Parathyroid adenoma (tissue), 2 donors: ENCODE measurements at regions not wholly inside any gene's neighbourhood (a gene's known extent, or its start where the extent isn't known, plus 50 kb on each side); places are given as distances from the start of the nearest gene placed in this dataset.

Experiments used
- H2AFZ ChIP-seq: fragments of 300-600 bp; sonication (generic); one replicate; pipeline ENCODE4 v1.7.0; 2017; ENCODE audit warnings: antibody characterized with exemption, mild to moderate bottlenecking
- H3K27ac ChIP-seq: fragments of 300-600 bp; sonication (generic); one replicate; pipeline ENCODE4 v1.7.0; 2017
- H3K27me3 ChIP-seq: fragments of 300-600 bp; sonication (generic); one replicate; pipeline ENCODE4 v1.7.0; 2017; ENCODE audit warnings: low read length; ENCODE audit not compliant: control insufficient read depth, insufficient read depth
- H3K36me3 ChIP-seq: fragments of 300-600 bp; sonication (generic); one replicate; pipeline ENCODE4 v1.7.0; 2017; ENCODE audit warnings: low read length; ENCODE audit not compliant: control insufficient read depth, insufficient read depth
- H3K4me1 ChIP-seq: fragments of 300-600 bp; sonication (generic); one replicate; pipeline ENCODE4 v1.7.0; 2017; ENCODE audit warnings: control low read depth
- H3K4me2 ChIP-seq: fragments of 300-600 bp; sonication (generic); one replicate; pipeline ENCODE4 v1.7.0; 2017; ENCODE audit warnings: low read length
- H3K4me3 ChIP-seq: fragments of 300-600 bp; sonication (generic); one replicate; pipeline ENCODE4 v1.7.0; 2017; ENCODE audit warnings: low read depth, low read length
- H3K79me2 ChIP-seq: fragments of 300-600 bp; sonication (generic); one replicate; pipeline ENCODE4 v1.7.0; 2017; ENCODE audit warnings: control low read depth
- H3K9ac ChIP-seq: fragments of 300-600 bp; sonication (generic); one replicate; pipeline ENCODE4 v1.7.0; 2017; ENCODE audit warnings: mild to moderate bottlenecking
- H3K9me3 ChIP-seq: fragments of 300-600 bp; sonication (generic); one replicate; pipeline ENCODE4 v1.7.0; 2017; ENCODE audit warnings: low read length; ENCODE audit not compliant: control insufficient read depth
- TF ChIP-seq, protein P1 (sequence below): fragments of 300-600 bp; sonication (generic); IDR thresholded peaks from one replicate; pipeline ENCODE4 v1.7.0; 2017; ENCODE audit warnings: antibody characterized with exemption, mild to moderate bottlenecking
- donor health status: primary hyperparathyroidism.

DNA sequence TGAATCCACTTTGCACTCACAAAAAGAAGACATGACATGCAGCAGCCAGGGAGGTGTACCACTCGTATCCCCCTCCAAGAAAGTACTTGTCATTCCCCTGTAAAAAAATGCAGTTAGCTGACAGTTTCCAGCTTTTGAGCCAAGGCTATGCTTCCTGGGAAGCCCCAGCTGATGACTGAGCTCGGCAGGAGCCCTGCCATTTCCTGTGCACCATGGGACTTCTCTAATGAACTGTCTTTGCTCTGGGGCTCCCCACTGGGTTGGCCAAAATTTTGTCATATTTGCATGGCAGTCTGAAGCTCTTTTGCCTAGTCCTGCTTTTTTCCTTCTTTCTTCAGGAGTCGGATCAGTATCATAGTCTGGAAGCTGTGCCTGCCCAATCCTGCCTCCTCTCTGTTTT, 104.5 kb upstream of the MAOA start:
- no peaks in the 10 kb centered on the region for H3K79me2 ChIP-seq

DNA sequence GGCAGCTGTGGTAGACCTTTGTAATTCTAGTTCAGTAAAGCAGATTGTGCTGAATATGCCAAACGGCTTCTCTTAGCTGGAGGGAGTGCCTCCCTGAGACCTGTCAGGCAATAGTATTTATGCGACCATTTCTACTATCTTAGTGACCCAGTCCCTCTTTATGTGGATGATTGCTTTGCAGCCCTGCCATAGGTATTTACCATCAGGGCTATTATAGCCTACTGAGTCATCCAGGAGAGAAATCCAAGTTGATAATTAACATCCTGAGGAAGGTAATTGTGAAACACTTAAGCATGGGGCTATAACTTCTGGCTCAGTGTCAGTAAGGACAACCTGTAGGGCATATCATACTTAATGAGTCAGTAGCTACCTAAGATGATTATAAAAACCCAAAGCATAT, 103.9 kb upstream of the MAOA start:
- Histone ChIP-seq H3K4me3 (no peak overlapping the region), H3K9me3 (no peaks in the 10 kb centered on the region), H3K9ac (no peak overlapping the region), H2AFZ (no peak overlapping the region), H3K4me2 (no peak overlapping the region), H3K36me3 (no peaks in the 10 kb centered on the region), H3K27me3 (no peaks in the 10 kb centered on the region), H3K4me1 (no peaks in the 10 kb centered on the region), H3K79me2 (no peaks in the 10 kb centered on the region), H3K27ac (no peak overlapping the region)
- TF ChIP-seq, protein P1, sequence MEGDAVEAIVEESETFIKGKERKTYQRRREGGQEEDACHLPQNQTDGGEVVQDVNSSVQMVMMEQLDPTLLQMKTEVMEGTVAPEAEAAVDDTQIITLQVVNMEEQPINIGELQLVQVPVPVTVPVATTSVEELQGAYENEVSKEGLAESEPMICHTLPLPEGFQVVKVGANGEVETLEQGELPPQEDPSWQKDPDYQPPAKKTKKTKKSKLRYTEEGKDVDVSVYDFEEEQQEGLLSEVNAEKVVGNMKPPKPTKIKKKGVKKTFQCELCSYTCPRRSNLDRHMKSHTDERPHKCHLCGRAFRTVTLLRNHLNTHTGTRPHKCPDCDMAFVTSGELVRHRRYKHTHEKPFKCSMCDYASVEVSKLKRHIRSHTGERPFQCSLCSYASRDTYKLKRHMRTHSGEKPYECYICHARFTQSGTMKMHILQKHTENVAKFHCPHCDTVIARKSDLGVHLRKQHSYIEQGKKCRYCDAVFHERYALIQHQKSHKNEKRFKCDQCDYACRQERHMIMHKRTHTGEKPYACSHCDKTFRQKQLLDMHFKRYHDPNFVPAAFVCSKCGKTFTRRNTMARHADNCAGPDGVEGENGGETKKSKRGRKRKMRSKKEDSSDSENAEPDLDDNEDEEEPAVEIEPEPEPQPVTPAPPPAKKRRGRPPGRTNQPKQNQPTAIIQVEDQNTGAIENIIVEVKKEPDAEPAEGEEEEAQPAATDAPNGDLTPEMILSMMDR, result no peak

More for the DNA sequence above, 104.5 kb upstream of the MAOA start:
- Histone ChIP-seq H3K27ac (no peak overlapping the region), H2AFZ (no peak overlapping the region), H3K9me3 (no peaks in the 10 kb centered on the region), H3K36me3 (no peaks in the 10 kb centered on the region), H3K4me2 (no peak overlapping the region), H3K9ac (no peak overlapping the region), H3K27me3 (no peaks in the 10 kb centered on the region), H3K4me3 (no peak overlapping the region), H3K4me1 (no peaks in the 10 kb centered on the region)
- TF ChIP-seq, protein P1, result no peak

DNA sequence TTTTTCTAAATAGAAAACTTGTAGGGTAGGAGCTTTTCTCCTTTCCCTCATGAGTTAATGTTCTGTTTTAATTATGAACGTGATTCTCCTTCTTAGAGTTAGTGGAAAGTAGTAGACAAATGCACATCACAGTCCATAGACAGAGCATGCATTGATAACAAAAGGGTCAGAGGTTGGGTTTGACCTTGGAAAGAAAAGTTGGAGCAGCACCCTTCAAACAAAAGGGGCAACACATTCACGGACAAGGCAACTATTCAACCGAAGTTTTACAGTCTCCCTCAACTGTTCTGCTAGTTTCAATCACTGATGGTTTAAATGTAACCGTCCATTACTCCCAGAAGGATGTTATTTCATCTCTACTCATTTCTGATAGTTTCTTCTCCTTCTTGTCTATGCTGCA, 103.4 kb upstream of the MAOA start:
- no peaks in the 10 kb centered on the region for H3K4me1 ChIP-seq
- H2AFZ ChIP-seq, result no peak overlapping the region
- no peak overlapping the region for H3K4me3 ChIP-seq
- no peaks in the 10 kb centered on the region for H3K9me3 ChIP-seq
- no peak overlapping the region for H3K27ac ChIP-seq
- H3K79me2 ChIP-seq, result no peaks in the 10 kb centered on the region
- H3K9ac ChIP-seq, result no peak overlapping the region
- H3K36me3 ChIP-seq, result no peaks in the 10 kb centered on the region
- TF ChIP-seq, protein P1, result no peak
- no peaks in the 10 kb centered on the region for H3K27me3 ChIP-seq
- H3K4me2 ChIP-seq, result no peak overlapping the region

DNA sequence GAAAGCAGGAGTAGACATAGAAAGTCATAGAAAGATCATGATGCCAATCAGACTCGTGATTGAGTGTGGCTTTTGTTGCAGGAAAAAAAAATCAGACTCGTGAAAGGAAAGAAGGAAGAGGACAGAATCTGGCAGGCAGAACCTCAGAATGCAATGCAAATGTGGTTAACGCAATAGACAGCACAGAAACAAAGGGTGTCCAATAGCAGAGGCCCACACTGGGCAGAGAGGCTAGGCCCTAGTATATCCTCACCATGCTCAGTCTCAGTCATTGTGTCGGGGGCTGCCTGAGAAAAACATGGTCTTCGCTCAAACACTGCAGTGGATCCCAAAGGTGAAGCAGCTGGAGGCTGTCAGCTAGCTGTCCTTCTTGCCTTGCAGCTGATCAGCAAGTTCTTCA, 102.8 kb upstream of the MAOA start:
- Histone ChIP-seq H3K36me3 (no peaks in the 10 kb centered on the region), H3K9ac (no peak overlapping the region), H3K9me3 (no peaks in the 10 kb centered on the region), H3K4me3 (no peak overlapping the region), H3K4me1 (no peaks in the 10 kb centered on the region), H3K4me2 (no peak overlapping the region), H3K79me2 (no peaks in the 10 kb centered on the region), H3K27me3 (no peaks in the 10 kb centered on the region), H3K27ac (no peak overlapping the region), H2AFZ (no peak overlapping the region)
- TF ChIP-seq, protein P1, result no peak

DNA sequence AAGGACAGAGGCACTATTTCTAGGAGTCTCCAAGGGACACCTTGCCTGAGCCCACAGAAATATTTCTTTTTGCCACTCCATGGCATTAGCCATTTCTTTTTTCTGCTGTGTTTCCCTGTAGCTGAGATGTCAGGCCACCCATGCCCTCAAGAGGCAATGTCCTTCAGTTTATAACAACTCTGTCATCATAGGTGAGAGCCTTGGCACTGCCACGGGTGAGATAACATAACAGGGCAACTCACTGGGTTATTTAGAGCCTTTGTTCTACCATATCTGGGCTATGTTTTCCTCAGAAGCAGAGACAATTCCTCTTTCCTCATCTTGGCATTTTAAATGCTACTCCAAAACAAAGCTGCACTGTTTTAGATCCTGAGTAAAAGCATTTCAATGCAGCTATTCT, 99.9 kb upstream of the MAOA start:
- TF ChIP-seq, protein P1, result no peak
- Histone ChIP-seq H3K27ac (no peak overlapping the region), H2AFZ (peak overlapping the region; percentile 46), H3K4me1 (no peaks in the 10 kb centered on the region), H3K36me3 (no peaks in the 10 kb centered on the region), H3K4me2 (no peak overlapping the region), H3K79me2 (no peaks in the 10 kb centered on the region), H3K9ac (no peak overlapping the region), H3K27me3 (no peaks in the 10 kb centered on the region), H3K4me3 (no peak overlapping the region), H3K9me3 (no peaks in the 10 kb centered on the region)
